ENCODE measurements at regions not wholly inside any gene's neighbourhood (a gene's known extent, or its start where the extent isn't known, plus 50 kb on each side); places are given as distances from the start of the nearest gene placed in this dataset.
"Not testable (repeated sequence)": the region's sequence is repeated elsewhere in the genome, so short reads cannot be mapped to it uniquely, and the experiment has no call there.

DNA sequence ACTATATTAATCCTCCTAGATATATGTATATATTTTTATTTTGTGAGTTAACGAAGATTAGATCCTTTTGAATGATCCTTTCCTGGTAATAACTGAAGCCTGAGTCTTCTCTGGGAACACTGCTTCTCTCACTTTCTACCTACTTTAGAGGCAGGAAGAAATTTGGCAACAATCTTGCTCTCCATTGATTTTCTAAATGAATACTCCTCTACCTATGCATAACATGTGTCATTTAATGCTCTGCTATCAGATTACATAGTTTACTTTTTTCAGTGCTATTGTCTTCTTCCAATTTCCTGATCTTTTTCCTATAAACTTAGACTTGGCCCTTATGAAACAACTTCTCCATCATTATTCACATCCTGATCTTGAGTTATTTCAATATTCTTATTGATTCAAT, 60.4 kb upstream of the PDHA2 start:
- H3K27me3 Mint-ChIP-seq (ENCODE audit: insufficient read depth, unreplicated experiment) = no peaks in the 10 kb centered on the region
- TF ChIP-seq, protein P1, sequence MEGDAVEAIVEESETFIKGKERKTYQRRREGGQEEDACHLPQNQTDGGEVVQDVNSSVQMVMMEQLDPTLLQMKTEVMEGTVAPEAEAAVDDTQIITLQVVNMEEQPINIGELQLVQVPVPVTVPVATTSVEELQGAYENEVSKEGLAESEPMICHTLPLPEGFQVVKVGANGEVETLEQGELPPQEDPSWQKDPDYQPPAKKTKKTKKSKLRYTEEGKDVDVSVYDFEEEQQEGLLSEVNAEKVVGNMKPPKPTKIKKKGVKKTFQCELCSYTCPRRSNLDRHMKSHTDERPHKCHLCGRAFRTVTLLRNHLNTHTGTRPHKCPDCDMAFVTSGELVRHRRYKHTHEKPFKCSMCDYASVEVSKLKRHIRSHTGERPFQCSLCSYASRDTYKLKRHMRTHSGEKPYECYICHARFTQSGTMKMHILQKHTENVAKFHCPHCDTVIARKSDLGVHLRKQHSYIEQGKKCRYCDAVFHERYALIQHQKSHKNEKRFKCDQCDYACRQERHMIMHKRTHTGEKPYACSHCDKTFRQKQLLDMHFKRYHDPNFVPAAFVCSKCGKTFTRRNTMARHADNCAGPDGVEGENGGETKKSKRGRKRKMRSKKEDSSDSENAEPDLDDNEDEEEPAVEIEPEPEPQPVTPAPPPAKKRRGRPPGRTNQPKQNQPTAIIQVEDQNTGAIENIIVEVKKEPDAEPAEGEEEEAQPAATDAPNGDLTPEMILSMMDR (IDR thresholded peaks at IDR 0.05; ENCODE audit: unreplicated experiment) = no peak
- H3K9me3 Mint-ChIP-seq (ENCODE audit: unreplicated experiment) = no peaks in the 10 kb centered on the region
- ChIA-PET CTCF (no interaction called here), POLR2A (no interaction called here)
- H3K36me3 Mint-ChIP-seq (ENCODE audit: insufficient read depth, unreplicated experiment) = no peaks in the 10 kb centered on the region
- H3K4me1 Mint-ChIP-seq (ENCODE audit: insufficient read depth, unreplicated experiment) = no peaks in the 10 kb centered on the region
- DNase-seq (ENCODE audit: unreplicated experiment) = no peak
- no TSS peak for BruUV-seq (replicated peaks)
- H3K27ac Mint-ChIP-seq (ENCODE audit: low read depth, unreplicated experiment) = no peak overlapping the region
- intact Hi-C loops (cut with micrococcal nuclease) = no loop called here
- H3K4me3 Mint-ChIP-seq (ENCODE audit: unreplicated experiment) = no peak overlapping the region

DNA sequence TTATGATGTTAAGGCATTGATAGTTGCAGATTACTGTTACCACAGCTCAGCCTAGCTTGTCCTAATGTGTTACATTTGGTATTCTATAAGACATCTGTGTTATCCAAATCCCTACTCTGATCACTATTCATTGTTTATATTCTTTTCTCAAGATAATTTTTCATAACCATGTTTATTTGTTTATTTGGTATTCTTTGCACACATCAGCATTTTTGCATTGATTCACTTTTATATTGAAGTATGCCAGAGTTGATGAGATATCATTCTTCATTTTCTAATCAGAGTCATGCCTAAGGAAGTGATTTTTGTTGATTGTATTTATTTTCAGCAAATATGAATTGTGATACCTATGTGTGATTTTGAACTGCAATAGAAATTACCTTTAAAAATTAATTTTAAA, 61.2 kb upstream of the PDHA2 start:
- Mint-ChIP-seq H3K9me3 (ENCODE audit: unreplicated experiment) (no peaks in the 10 kb centered on the region), H3K27ac (ENCODE audit: low read depth, unreplicated experiment) (no peak overlapping the region), H3K36me3 (ENCODE audit: insufficient read depth, unreplicated experiment) (no peaks in the 10 kb centered on the region), H3K4me3 (ENCODE audit: unreplicated experiment) (no peak overlapping the region), H3K27me3 (ENCODE audit: insufficient read depth, unreplicated experiment) (no peaks in the 10 kb centered on the region), H3K4me1 (ENCODE audit: insufficient read depth, unreplicated experiment) (no peaks in the 10 kb centered on the region)
- POLR2A ChIA-PET = no interaction called here
- TF ChIP-seq, protein P1 (IDR thresholded peaks at IDR 0.05; ENCODE audit: unreplicated experiment) = no peak
- intact Hi-C loops (cut with micrococcal nuclease) = no loop called here
- CTCF ChIA-PET = interaction anchor here (0.7 kb wide), 1 partner anchor 90 kb away, joined by 3 read pairs; no protein-coding TSS in a partner anchor
- BruUV-seq (replicated peaks) = no TSS peak
- DNase-seq (ENCODE audit: unreplicated experiment) = no peak

DNA sequence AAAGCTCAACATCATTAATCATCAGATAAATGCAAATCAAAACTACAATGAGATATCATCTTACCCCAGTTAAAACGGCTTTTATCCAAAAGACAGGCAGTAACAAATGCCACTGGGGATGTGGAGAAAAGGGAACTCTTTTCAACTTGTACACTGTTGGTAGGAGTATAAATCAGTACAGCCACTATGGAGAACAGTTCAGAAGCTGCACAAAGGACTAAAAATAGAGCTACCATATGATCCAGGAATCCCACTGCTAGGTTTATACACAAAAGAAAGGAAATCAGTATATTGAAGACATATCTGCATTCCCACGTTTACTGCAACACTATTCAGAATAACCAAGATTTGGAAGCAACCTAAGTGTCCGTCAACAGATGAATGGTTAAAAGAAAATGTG, 69.3 kb upstream of the PDHA2 start:
- H3K36me3 Mint-ChIP-seq (ENCODE audit: insufficient read depth, unreplicated experiment); DNase-seq (ENCODE audit: unreplicated experiment); BruUV-seq (replicated peaks); POLR2A ChIA-PET; H3K9me3 Mint-ChIP-seq (ENCODE audit: unreplicated experiment); H3K4me3 Mint-ChIP-seq (ENCODE audit: unreplicated experiment); intact Hi-C loops (cut with micrococcal nuclease); H3K4me1 Mint-ChIP-seq (ENCODE audit: insufficient read depth, unreplicated experiment); H3K27ac Mint-ChIP-seq (ENCODE audit: low read depth, unreplicated experiment); H3K27me3 Mint-ChIP-seq (ENCODE audit: insufficient read depth, unreplicated experiment): not testable (repeated sequence)
- CTCF ChIA-PET = interaction anchor here (0.7 kb wide), 1 partner anchor 243 kb away, joined by 3 read pairs; no protein-coding TSS in a partner anchor

DNA sequence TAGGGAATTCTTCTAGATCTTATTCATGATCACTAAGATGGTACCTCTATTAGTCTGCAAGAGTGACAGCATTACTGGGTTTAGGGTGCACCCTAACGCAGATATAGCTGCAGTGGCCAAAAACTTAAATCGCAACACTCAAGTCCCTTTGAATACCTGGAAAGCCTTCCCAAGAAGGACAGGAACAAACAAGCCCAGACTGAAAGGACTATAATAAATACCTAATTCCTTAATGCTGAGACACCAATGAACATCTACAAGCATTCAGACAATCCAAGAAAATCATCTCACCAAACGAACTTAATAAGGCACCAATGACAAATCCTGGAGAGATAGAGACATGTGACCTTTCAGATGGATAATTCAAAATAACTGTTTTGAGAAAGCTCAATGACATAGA, 74.9 kb upstream of the PDHA2 start:
- peaks cover 10% of the 10 kb centered on the region for H3K9me3 Mint-ChIP-seq (ENCODE audit: unreplicated experiment)
- intact Hi-C loops (cut with micrococcal nuclease) = no loop called here
- ChIA-PET POLR2A (no interaction called here), CTCF (interaction anchor here (1.1 kb wide), 1 partner anchor 9 kb away, joined by 3 read pairs; no protein-coding TSS in a partner anchor)
- H3K27me3 Mint-ChIP-seq (ENCODE audit: insufficient read depth, unreplicated experiment) = no peaks in the 10 kb centered on the region
- H3K4me1 Mint-ChIP-seq (ENCODE audit: insufficient read depth, unreplicated experiment) = peaks cover 15% of the 10 kb centered on the region
- no peak for DNase-seq (ENCODE audit: unreplicated experiment)
- TF ChIP-seq, protein P1 (IDR thresholded peaks at IDR 0.05; ENCODE audit: unreplicated experiment) = no peak
- H3K27ac Mint-ChIP-seq (ENCODE audit: low read depth, unreplicated experiment) = no peak overlapping the region
- H3K4me3 Mint-ChIP-seq (ENCODE audit: unreplicated experiment) = no peak overlapping the region
- no TSS peak for BruUV-seq (replicated peaks)
- no peaks in the 10 kb centered on the region for H3K36me3 Mint-ChIP-seq (ENCODE audit: insufficient read depth, unreplicated experiment)

DNA sequence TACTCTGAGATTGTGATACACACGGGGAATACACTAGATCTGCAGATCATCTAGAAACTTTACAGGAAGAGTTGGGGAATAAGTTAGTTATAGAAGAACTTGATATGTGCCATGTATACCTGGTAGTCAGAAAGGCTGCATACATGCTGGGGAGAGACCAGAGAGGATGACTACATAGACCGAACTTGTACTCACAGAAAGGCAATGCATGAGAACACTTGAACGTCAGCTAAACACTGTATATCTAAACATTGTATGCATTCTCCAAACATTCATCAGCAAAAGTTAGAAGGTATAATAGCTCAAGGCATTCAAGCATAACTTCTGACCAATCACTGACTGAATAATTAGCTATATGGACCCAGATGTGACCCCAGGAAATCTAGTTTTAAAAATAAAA, 78.0 kb upstream of the PDHA2 start:
- BruUV-seq (replicated peaks) = no TSS peak
- CTCF ChIA-PET = no interaction called here
- POLR2A ChIA-PET = no interaction called here
- no peak for DNase-seq (ENCODE audit: unreplicated experiment)
- TF ChIP-seq, protein P1 (IDR thresholded peaks at IDR 0.05; ENCODE audit: unreplicated experiment) = no peak
- H3K27ac Mint-ChIP-seq (ENCODE audit: low read depth, unreplicated experiment) = peak overlapping the region; percentile 43
- H3K27me3 Mint-ChIP-seq (ENCODE audit: insufficient read depth, unreplicated experiment) = no peaks in the 10 kb centered on the region
- no peak overlapping the region for H3K4me3 Mint-ChIP-seq (ENCODE audit: unreplicated experiment)
- H3K36me3 Mint-ChIP-seq (ENCODE audit: insufficient read depth, unreplicated experiment) = no peaks in the 10 kb centered on the region
- intact Hi-C loops (cut with micrococcal nuclease) = no loop called here
- H3K9me3 Mint-ChIP-seq (ENCODE audit: unreplicated experiment) = peaks cover 10% of the 10 kb centered on the region
- H3K4me1 Mint-ChIP-seq (ENCODE audit: insufficient read depth, unreplicated experiment) = peaks cover 22% of the 10 kb centered on the region
